Thoracic aorta (tissue), 2 donors: ENCODE measurements at regions not wholly inside any gene's neighbourhood (a gene's known extent, or its start where the extent isn't known, plus 50 kb on each side); places are given as distances from the start of the nearest gene placed in this dataset.

Source experiments
- ATAC-seq: fragments of 150-250 bp; one replicate; pipeline ENCODE4 v1.8.0; 2017; ENCODE audit warnings: low read depth; ENCODE audit not compliant: insufficient number of reproducible peaks, low FRiP score
- DNase-seq: peaks from one replicate; pipeline ENCODE4 v3.0.0-alpha.2; 2020; ENCODE audit warnings: low spot score
- H3K27ac ChIP-seq, 2 donors: fragments of 200-600 bp; sonication (generic); 1 replicate in 1 of 2; 2 replicates in 1 of 2; pipeline ENCODE4 v1.5.1; 2016; ENCODE audit warnings: mild to moderate bottlenecking in 2 of 2, moderate library complexity in 2 of 2
- H3K27me3 ChIP-seq: fragments of 200-600 bp; sonication (generic); replicated peaks from 2 replicates; pipeline ENCODE4 v1.6.0; 2016; ENCODE audit warnings: mild to moderate bottlenecking; ENCODE audit not compliant: insufficient read depth
- H3K36me3 ChIP-seq: fragments of 200-600 bp; sonication (generic); one replicate; pipeline ENCODE4 v1.5.1; 2016
- H3K4me1 ChIP-seq, 2 donors: fragments of 200-600 bp; sonication (generic); 1 replicate in 1 of 2; 2 replicates in 1 of 2; pipeline versions ENCODE4 v1.5.1 to v1.6.0; 2016; ENCODE audit warnings: low read depth in 2 of 2, mild to moderate bottlenecking in 1 of 2; ENCODE audit not compliant: control insufficient read depth in 1 of 2
- H3K4me3 ChIP-seq: fragments of 200-600 bp; sonication (generic); 2 replicates; pipeline ENCODE4 v1.5.1; 2016; ENCODE audit warnings: mild to moderate bottlenecking
- H3K9me3 ChIP-seq: fragments of 200-600 bp; sonication (generic); 2 replicates; pipeline ENCODE4 v1.5.1; 2016
- TF ChIP-seq, protein P1 (sequence below): fragments of 200-600 bp; sonication (generic); IDR thresholded peaks from one replicate; pipeline ENCODE4 v1.5.1; 2019; ENCODE audit warnings: antibody characterized with exemption

- Histone ChIP-seq H3K4me3 (no peak overlapping the region), H3K27ac (no peak overlapping the region), H3K9me3 (peaks cover 8% of the 10 kb centered on the region), H3K4me1 (no peaks in the 10 kb centered on the region), H3K27me3 (no peaks in the 10 kb centered on the region), H3K36me3 (no peaks in the 10 kb centered on the region)
- DNase-seq, result no peak
- TF ChIP-seq, protein P1, sequence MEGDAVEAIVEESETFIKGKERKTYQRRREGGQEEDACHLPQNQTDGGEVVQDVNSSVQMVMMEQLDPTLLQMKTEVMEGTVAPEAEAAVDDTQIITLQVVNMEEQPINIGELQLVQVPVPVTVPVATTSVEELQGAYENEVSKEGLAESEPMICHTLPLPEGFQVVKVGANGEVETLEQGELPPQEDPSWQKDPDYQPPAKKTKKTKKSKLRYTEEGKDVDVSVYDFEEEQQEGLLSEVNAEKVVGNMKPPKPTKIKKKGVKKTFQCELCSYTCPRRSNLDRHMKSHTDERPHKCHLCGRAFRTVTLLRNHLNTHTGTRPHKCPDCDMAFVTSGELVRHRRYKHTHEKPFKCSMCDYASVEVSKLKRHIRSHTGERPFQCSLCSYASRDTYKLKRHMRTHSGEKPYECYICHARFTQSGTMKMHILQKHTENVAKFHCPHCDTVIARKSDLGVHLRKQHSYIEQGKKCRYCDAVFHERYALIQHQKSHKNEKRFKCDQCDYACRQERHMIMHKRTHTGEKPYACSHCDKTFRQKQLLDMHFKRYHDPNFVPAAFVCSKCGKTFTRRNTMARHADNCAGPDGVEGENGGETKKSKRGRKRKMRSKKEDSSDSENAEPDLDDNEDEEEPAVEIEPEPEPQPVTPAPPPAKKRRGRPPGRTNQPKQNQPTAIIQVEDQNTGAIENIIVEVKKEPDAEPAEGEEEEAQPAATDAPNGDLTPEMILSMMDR, result no peak
- ATAC-seq, result no peak
Observed at GRCh38 chr1:222167896-222168295, 380.0 kb downstream of the HHIPL2 start.

- TF ChIP-seq, protein P1, result peak; percentile 14
- ATAC-seq (no peak), DNase-seq (no peak)
- Histone ChIP-seq H3K4me3 (no peak overlapping the region), H3K27me3 (no peaks in the 10 kb centered on the region), H3K36me3 (no peaks in the 10 kb centered on the region), H3K4me1 (no peaks in the 10 kb centered on the region), H3K27ac (no peak overlapping the region), H3K9me3 (peaks cover 5% of the 10 kb centered on the region)
Observed at GRCh38 chr1:222167111-222167510, 380.8 kb downstream of the HHIPL2 start.

DNA sequence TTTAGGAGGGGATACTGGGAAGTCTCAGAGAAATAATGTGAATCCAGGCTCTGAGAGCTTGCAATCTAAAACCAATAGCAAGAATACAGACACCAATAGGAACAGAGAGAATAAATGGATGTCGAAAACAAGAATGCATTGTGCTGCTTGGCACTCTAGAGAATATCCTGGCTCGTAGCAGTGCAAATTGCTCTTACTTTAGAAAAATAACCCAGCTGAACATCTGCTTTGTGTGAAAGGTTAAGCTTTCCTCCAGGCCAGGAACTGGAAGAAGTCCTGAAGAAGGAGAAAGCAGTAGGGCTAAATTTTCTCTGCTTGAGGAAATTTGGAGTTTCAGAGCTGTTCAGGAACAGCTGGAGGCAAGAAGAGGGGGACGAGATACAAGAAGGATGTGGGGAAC is 382.3 kb downstream of the HHIPL2 start:
- no peaks in the 10 kb centered on the region for H3K4me1 ChIP-seq
- no peak overlapping the region for H3K27ac ChIP-seq
- H3K27me3 ChIP-seq, result no peaks in the 10 kb centered on the region
- H3K36me3 ChIP-seq, result no peaks in the 10 kb centered on the region
- no peak for DNase-seq
- ATAC-seq, result no peak
- TF ChIP-seq, protein P1, result no peak
- H3K9me3 ChIP-seq, result no peaks in the 10 kb centered on the region
- no peak overlapping the region for H3K4me3 ChIP-seq

- DNase-seq, result no peak
- Histone ChIP-seq H3K4me1 (no peaks in the 10 kb centered on the region), H3K9me3 (no peaks in the 10 kb centered on the region), H3K27ac (no peak overlapping the region), H3K36me3 (no peaks in the 10 kb centered on the region), H3K4me3 (no peak overlapping the region), H3K27me3 (no peaks in the 10 kb centered on the region)
- ATAC-seq, result no peak
- TF ChIP-seq, protein P1, result no peak
Observed at GRCh38 chr1:222163895-222164294, 384.0 kb downstream of the HHIPL2 start.

DNA sequence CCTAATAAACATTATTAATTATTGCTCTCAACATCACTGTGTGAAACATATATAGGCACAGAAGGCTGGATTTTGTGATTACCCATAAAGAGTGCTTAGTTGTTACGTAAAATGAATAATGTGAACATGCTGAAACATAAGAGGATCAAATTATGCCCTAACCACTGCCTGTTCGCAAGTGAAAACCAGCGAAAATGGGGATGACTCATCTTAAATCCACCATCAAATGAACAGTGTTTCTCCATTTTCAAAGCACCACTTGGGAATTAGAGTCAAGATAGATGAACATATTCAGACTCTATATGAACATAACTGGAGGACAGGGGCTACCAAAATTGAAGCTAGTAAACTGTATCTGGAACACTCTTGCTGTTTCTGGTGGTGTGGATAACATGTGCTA is 386.2 kb downstream of the HHIPL2 start:
- TF ChIP-seq, protein P1, result no peak
- Histone ChIP-seq H3K4me1 (no peaks in the 10 kb centered on the region), H3K27ac (no peak overlapping the region), H3K9me3 (peaks cover 5% of the 10 kb centered on the region), H3K36me3 (no peaks in the 10 kb centered on the region), H3K4me3 (no peak overlapping the region), H3K27me3 (no peaks in the 10 kb centered on the region)
- ATAC-seq (no peak), DNase-seq (no peak)
